ENCODE measurements at regions not wholly inside any gene's neighbourhood (a gene's known extent, or its start where the extent isn't known, plus 50 kb on each side); places are given as distances from the start of the nearest gene placed in this dataset.

GRCh38 chrX:10072786-10073568 is 83.8 kb upstream of the CLCN4 start:
- TF ChIP-seq CTCF (conservative IDR thresholded peaks at IDR 0.05; ENCODE audit: low read length) (no peak), EZH2phosphoT487 (IDR thresholded peaks at IDR 0.05; ENCODE audit: borderline replicate concordance, low read depth, low read length) (no peak)
